Hepatocyte (in vitro differentiated cells): ENCODE measurements at regions not wholly inside any gene's neighbourhood (a gene's known extent, or its start where the extent isn't known, plus 50 kb on each side); places are given as distances from the start of the nearest gene placed in this dataset.

Source experiments
- EZH2 ChIP-seq: fragments of 200-600 bp; sonication (generic); IDR thresholded peaks from 2 replicates; pipeline ENCODE4 v1.6.1; 2016; ENCODE audit warnings: antibody characterized with exemption, mild to moderate bottlenecking, borderline replicate concordance
- TF ChIP-seq, protein P1 (sequence below): fragments of 200-600 bp; sonication (generic); IDR thresholded peaks from 2 replicates; pipeline ENCODE4 v1.5.1; 2016; ENCODE audit warnings: antibody characterized with exemption, mild to moderate bottlenecking; ENCODE audit not compliant: poor library complexity

DNA sequence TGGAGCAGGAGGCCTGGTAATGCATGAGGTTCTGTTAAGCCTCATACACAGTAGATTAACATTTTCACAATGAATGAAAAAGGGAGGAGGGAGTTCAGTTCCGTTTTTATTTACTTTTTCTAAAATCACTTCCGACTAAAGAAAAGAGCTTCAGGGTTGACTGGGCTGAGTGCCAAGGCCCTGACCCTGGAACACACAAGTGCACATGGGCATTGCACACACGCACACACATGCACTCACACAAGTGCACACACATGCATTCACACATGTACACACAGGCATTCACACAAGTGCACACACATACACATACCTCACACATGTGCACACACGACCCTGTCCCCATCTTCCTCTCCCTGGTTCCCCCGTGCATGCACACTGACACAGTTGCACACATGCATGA is 303.3 kb downstream of the BRD1 start:
- TF ChIP-seq, protein P1, sequence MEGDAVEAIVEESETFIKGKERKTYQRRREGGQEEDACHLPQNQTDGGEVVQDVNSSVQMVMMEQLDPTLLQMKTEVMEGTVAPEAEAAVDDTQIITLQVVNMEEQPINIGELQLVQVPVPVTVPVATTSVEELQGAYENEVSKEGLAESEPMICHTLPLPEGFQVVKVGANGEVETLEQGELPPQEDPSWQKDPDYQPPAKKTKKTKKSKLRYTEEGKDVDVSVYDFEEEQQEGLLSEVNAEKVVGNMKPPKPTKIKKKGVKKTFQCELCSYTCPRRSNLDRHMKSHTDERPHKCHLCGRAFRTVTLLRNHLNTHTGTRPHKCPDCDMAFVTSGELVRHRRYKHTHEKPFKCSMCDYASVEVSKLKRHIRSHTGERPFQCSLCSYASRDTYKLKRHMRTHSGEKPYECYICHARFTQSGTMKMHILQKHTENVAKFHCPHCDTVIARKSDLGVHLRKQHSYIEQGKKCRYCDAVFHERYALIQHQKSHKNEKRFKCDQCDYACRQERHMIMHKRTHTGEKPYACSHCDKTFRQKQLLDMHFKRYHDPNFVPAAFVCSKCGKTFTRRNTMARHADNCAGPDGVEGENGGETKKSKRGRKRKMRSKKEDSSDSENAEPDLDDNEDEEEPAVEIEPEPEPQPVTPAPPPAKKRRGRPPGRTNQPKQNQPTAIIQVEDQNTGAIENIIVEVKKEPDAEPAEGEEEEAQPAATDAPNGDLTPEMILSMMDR: no peak
- no peak for TF ChIP-seq EZH2
